NCI-H526 treated with DMSO at 0.1 percent for 48 hours (cell line): ENCODE measurements at regions not wholly inside any gene's neighbourhood (a gene's known extent, or its start where the extent isn't known, plus 50 kb on each side); places are given as distances from the start of the nearest gene placed in this dataset.

Source experiments
- DNase-seq: peaks from one replicate; lab custom pipeline; 2025; lab: John Stamatoyannopoulos, UW

GRCh38 chr17:72578817-72579470 is 458.1 kb downstream of the SOX9 start:
- DNase-seq, result no peak

GRCh38 chr17:72579990-72580320 is 459.1 kb downstream of the SOX9 start:
- no peak for DNase-seq

DNA sequence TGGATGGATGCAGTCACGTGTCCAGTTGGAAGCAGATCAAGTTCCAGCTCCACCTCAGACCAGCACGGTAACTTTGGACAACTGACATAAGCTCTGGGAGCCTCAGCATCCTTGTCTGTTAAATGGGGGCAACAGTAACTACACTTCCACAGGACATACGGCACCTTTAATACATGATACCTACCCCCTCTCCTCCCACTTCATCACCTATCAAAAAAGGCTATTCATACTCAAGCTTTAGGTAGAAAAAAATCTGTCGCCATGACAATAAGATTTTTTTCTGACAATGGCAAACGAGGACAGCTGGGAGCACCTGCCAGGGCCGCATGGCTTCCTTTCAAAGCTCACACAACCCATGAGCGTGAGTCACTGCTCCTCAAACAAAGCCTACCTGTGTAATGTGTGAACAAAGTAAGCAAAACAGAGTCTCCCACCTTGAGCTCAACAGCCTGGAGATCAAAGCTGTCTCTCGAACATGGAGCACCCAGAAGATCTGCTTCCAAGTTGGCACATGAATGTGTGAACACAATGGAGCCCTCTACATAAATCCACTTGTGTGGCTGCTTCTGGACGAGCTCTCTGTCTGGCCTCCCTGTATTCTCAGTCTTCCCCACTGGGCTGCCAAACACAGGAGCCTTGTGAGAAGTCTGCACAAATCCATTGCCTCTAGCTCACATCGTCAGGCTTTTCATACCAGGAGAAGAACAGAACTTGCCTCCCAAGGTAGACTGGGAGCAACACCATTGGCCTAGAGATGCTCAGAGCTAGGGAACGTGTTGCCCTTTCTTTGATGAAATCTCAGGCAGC is 459.7 kb downstream of the SOX9 start:
- no peak for DNase-seq

GRCh38 chr17:72587156-72587555 is 466.3 kb downstream of the SOX9 start:
- no peak for DNase-seq

- DNase-seq, result no peak
These were observed 467.1 kb downstream of the SOX9 start for GRCh38 chr17:72587773-72588511.

DNA sequence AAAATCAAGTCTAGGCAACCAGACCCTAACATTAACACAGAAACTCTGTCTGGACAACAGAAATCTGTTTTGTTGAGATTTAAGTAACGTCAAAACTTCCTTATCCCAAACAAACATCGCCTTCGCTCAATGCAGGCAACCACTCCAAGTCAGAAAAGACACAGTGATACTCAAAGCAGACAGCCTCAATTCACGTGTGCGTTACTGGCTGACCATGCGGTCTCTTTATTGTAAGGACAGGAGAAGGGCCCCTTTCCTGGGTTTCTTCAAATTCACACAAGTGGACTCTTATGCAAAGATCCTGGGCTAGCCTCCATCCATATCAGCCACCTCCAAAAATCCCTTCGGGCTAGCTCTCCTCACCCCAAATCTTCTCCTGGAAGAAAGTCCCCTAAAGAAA is 467.7 kb downstream of the SOX9 start:
- no peak for DNase-seq

- DNase-seq, result peak; percentile 8
These were observed 468.1 kb downstream of the SOX9 start for GRCh38 chr17:72588961-72589360.

GRCh38 chr17:72590382-72590781 is 469.6 kb downstream of the SOX9 start:
- DNase-seq, result no peak

DNA sequence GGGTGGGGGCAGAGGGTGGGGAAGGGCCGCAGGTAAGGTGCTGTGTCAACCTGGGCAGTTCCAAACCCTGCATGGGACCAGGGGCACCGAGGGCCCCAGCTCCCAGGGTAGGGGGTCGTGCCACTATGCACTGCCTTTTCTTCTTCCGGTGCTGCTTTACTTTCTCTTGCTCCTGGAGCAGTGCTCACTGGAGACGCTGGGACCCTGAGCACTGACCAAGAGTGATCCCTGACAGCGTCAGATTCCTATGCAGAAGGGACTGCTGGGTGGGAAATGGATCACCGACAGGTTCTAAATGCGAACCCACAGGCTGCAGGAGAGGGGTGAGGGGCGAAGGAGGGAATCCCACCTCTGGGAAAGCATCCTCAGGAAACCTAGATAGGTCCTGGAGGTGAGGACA is 470.1 kb downstream of the SOX9 start:
- no peak for DNase-seq

GRCh38 chr17:72591289-72592241 is 470.7 kb downstream of the SOX9 start:
- no peak for DNase-seq

GRCh38 chr17:72592242-72592966 is 471.6 kb downstream of the SOX9 start:
- DNase-seq, result peak; percentile 62

DNA sequence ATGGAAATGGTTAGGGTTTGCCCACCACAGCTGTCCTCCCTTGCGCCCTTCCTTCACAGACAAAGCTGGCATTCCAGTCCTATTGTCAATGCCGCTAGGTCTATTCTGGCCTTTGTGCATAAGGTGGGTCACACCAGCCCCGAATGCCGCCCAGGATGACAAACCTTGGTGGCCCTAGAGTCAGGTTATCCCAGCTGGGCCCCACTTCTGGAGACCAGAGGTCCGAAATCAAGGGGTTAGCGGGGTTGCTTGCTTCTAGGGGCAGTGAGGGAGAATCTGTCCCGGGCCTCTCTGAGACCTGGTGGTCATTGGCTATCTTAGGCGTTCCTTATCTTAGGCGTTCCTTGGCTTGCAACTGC is 472.1 kb downstream of the SOX9 start:
- no peak for DNase-seq

DNA sequence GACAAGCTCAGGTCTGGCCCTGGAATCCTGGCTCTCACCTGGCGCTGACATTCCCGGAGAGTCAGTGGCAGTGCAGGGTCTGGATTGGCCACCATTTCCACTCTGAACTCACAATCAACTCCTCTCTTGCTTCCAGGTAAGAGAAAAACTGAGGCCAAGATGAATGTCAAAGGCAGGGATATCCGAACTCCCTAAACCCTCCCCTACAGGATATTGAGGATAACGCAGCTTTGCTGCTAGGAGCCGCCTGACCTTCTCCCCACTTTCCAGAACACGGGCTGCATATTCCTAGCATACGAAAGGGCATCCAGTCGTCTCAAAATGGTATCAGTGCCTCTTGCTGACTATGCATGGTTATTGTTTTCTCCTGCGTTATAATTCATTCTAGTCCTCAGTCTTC is 473.4 kb downstream of the SOX9 start:
- no peak for DNase-seq
